ENCODE measurements at regions not wholly inside any gene's neighbourhood (a gene's known extent, or its start where the extent isn't known, plus 50 kb on each side); places are given as distances from the start of the nearest gene placed in this dataset.

GRCh38 chr12:97177481-97177880 lies 270.4 kb downstream of the NEDD1 start:
- DNase-seq (ENCODE audit: low spot score): no peak

GRCh38 chr12:97181571-97182265 lies 274.7 kb downstream of the NEDD1 start:
- no peak for DNase-seq (ENCODE audit: low spot score)

- DNase-seq (ENCODE audit: low spot score): no peak
These were observed 275.7 kb downstream of the NEDD1 start for GRCh38 chr12:97182769-97183168.

- DNase-seq (ENCODE audit: low spot score): no peak
These were observed 277.2 kb downstream of the NEDD1 start for GRCh38 chr12:97184127-97184773.

GRCh38 chr12:97185567-97185966 lies 277.0 kb upstream of the RMST start:
- DNase-seq (ENCODE audit: low spot score): no peak

- DNase-seq (ENCODE audit: low spot score): no peak
These were observed 268.1 kb upstream of the RMST start for GRCh38 chr12:97194546-97194945.

GRCh38 chr12:97200181-97200580 lies 262.4 kb upstream of the RMST start:
- no peak for DNase-seq (ENCODE audit: low spot score)

- no peak for DNase-seq (ENCODE audit: low spot score)
These were observed 259.2 kb upstream of the RMST start for GRCh38 chr12:97203408-97203807.

GRCh38 chr12:97209997-97210396 lies 252.6 kb upstream of the RMST start:
- no peak for DNase-seq (ENCODE audit: low spot score)

GRCh38 chr12:97211416-97211930 lies 251.1 kb upstream of the RMST start:
- no peak for DNase-seq (ENCODE audit: low spot score)

- DNase-seq (ENCODE audit: low spot score): no peak
These were observed 245.8 kb upstream of the RMST start for GRCh38 chr12:97216848-97217247.

GRCh38 chr12:97222391-97222790 lies 240.2 kb upstream of the RMST start:
- no peak for DNase-seq (ENCODE audit: low spot score)

- no peak for DNase-seq (ENCODE audit: low spot score)
These were observed 239.2 kb upstream of the RMST start for GRCh38 chr12:97223419-97223818.

GRCh38 chr12:97229004-97229403 lies 233.6 kb upstream of the RMST start:
- no peak for DNase-seq (ENCODE audit: low spot score)

- no peak for DNase-seq (ENCODE audit: low spot score)
These were observed 227.5 kb upstream of the RMST start for GRCh38 chr12:97235102-97235501.

- DNase-seq (ENCODE audit: low spot score): no peak
These were observed 216.2 kb upstream of the RMST start for GRCh38 chr12:97246368-97246767.

GRCh38 chr12:97250483-97250882 lies 212.1 kb upstream of the RMST start:
- DNase-seq (ENCODE audit: low spot score): no peak

GRCh38 chr12:97257726-97258125 lies 204.9 kb upstream of the RMST start:
- DNase-seq (ENCODE audit: low spot score): no peak

- DNase-seq (ENCODE audit: low spot score): no peak
These were observed 203.5 kb upstream of the RMST start for GRCh38 chr12:97259098-97259497.

- DNase-seq (ENCODE audit: low spot score): no peak
These were observed 201.8 kb upstream of the RMST start for GRCh38 chr12:97260786-97261185.

- no peak for DNase-seq (ENCODE audit: low spot score)
These were observed 195.4 kb upstream of the RMST start for GRCh38 chr12:97267166-97267565.

GRCh38 chr12:97267594-97268202 lies 194.9 kb upstream of the RMST start:
- DNase-seq (ENCODE audit: low spot score): no peak

GRCh38 chr12:97272471-97272870 lies 190.1 kb upstream of the RMST start:
- no peak for DNase-seq (ENCODE audit: low spot score)
